DND-41 (cell line): ENCODE measurements at regions not wholly inside any gene's neighbourhood (a gene's known extent, or its start where the extent isn't known, plus 50 kb on each side); places are given as distances from the start of the nearest gene placed in this dataset.

Experiments
- CTCF ChIP-seq: IDR thresholded peaks from 2 replicates; pipeline ENCODE4 v1.5.1; 2012; ENCODE audit warnings: borderline replicate concordance, low read length, moderate library complexity, mild to moderate bottlenecking; ENCODE audit not compliant: poor library complexity, severe bottlenecking; ENCODE audit errors: extremely low read depth
- EZH2 ChIP-seq: IDR thresholded peaks from 3 replicates; pipeline ENCODE4 v1.6.1; 2012; ENCODE audit warnings: borderline replicate concordance, low read depth, mild to moderate bottlenecking, moderate library complexity, low read length, inconsistent platforms; ENCODE audit not compliant: severe bottlenecking

GRCh38 chr5:51582871-51583394 is 199.7 kb downstream of the ISL1 start:
- TF ChIP-seq CTCF, result no peak
- no peak for TF ChIP-seq EZH2
